ENCODE measurements at regions not wholly inside any gene's neighbourhood (a gene's known extent, or its start where the extent isn't known, plus 50 kb on each side); places are given as distances from the start of the nearest gene placed in this dataset.

DNA sequence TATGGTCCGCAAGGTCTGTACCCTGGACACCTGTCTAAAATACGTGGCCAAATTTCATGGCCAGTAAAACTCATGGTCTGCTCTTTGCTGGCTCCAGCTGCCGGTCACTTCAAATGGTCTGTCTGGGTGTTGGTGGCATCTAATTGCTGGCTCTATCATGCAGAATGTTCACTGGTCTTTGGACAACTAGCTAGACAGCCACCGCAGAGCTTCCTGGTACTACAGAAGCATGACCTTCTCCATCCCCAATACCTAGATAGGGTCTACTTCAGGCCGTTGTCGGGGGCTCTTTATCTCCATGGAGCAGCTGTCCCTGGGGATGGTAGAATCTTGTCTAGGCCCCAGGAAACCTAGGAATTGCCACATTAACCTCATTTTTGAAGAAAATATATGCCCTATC, 88.4 kb upstream of the RMDN2 start:
- Mint-ChIP-seq H3K4me1 (peaks cover 25% of the 10 kb centered on the region), H3K27ac (peak overlapping the region in 2 of 3 experiments; percentile 59 to 75), H3K4me3 (no peak overlapping the region), H3K36me3 (ENCODE audit: low read depth) (no peaks in the 10 kb centered on the region), H3K9me3 (no peaks in the 10 kb centered on the region), H3K27me3 (ENCODE audit: low read depth) (peaks cover 12% of the 10 kb centered on the region)
- TF ChIP-seq, protein P1, sequence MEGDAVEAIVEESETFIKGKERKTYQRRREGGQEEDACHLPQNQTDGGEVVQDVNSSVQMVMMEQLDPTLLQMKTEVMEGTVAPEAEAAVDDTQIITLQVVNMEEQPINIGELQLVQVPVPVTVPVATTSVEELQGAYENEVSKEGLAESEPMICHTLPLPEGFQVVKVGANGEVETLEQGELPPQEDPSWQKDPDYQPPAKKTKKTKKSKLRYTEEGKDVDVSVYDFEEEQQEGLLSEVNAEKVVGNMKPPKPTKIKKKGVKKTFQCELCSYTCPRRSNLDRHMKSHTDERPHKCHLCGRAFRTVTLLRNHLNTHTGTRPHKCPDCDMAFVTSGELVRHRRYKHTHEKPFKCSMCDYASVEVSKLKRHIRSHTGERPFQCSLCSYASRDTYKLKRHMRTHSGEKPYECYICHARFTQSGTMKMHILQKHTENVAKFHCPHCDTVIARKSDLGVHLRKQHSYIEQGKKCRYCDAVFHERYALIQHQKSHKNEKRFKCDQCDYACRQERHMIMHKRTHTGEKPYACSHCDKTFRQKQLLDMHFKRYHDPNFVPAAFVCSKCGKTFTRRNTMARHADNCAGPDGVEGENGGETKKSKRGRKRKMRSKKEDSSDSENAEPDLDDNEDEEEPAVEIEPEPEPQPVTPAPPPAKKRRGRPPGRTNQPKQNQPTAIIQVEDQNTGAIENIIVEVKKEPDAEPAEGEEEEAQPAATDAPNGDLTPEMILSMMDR (IDR thresholded peaks at IDR 0.05; ENCODE audit: unreplicated experiment in 3 of 3), result no peak

DNA sequence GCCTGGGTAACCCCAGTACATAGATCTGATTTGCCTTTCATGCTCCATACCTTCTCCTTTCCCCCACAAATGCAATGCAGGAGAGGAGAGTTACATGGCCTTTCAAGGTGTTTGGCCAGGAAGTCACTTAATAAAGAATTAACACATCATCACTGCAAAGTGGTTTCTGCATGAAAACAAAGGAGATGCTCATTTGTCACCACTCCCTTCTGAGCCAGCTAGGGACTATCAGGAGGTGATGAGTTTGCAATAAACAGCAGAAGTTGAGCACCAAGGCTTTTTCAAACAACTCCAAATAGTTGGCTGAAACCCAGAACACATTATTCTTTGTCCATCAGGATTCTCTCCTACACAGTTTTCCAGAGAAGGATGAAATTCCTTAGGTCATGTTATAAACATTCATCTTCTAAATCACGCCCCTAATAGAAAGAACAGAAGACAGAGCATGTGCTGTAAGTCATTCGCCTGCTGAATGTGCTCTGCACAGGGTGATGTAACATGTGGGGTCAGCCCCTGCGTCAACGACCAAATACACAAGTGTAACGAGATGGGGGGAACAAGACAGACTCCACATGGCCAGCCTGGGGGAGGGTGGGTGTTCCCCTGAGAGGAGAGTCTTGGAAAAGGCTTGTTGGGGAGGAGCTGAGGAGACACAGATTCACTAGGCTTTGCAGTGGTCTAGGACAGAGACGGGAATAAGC, 87.3 kb upstream of the RMDN2 start:
- TF ChIP-seq, protein P1 (IDR thresholded peaks at IDR 0.05; ENCODE audit: unreplicated experiment in 3 of 3), result no peak
- Mint-ChIP-seq H3K4me1 (peaks cover 22% of the 10 kb centered on the region), H3K27ac (peak overlapping the region; percentile 5 to 75 (median 61)), H3K9me3 (no peaks in the 10 kb centered on the region), H3K36me3 (ENCODE audit: low read depth) (no peaks in the 10 kb centered on the region), H3K4me3 (peak overlapping the region in 1 of 3 experiments; percentile 3), H3K27me3 (ENCODE audit: low read depth) (peaks cover 11% of the 10 kb centered on the region)

DNA sequence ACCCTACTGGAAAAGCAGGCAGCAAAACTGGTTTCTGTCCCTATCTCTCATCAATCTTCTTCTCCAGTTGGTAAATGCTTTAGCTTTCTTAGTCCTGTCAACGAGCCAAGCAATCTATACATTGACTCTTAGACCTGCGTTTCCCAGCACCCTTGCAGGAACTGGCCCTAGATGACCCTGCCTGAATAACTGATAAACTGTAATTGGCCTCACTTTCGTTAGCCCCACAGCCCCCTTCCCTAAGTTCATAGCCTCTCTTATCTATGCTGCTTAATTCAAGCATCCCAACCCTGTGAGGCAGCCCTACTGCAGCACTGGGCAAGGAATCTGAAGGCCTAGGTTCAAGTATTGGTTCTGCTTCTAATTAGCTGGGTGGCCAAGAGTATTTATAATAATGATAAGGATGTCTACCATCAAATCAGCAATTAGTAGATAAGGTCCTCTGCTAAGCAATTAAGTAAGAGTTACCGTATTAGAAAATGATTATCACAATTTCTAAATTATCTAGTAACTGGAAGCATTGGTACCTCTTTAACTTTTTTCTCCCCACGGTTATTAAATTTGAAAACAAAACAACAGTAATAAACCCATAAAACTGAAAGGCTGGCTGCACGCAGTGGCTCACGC, 86.4 kb upstream of the RMDN2 start:
- TF ChIP-seq, protein P1 (IDR thresholded peaks at IDR 0.05; ENCODE audit: unreplicated experiment in 3 of 3), result no peak
- peak overlapping the region in 2 of 3 experiments; percentile 61 to 75 for H3K27ac Mint-ChIP-seq
- no peaks in the 10 kb centered on the region for H3K36me3 Mint-ChIP-seq (ENCODE audit: low read depth)
- H3K4me3 Mint-ChIP-seq, result no peak overlapping the region
- H3K27me3 Mint-ChIP-seq (ENCODE audit: low read depth), result peaks cover 6% of the 10 kb centered on the region
- H3K4me1 Mint-ChIP-seq, result peaks cover 28% of the 10 kb centered on the region
- no peaks in the 10 kb centered on the region for H3K9me3 Mint-ChIP-seq

DNA sequence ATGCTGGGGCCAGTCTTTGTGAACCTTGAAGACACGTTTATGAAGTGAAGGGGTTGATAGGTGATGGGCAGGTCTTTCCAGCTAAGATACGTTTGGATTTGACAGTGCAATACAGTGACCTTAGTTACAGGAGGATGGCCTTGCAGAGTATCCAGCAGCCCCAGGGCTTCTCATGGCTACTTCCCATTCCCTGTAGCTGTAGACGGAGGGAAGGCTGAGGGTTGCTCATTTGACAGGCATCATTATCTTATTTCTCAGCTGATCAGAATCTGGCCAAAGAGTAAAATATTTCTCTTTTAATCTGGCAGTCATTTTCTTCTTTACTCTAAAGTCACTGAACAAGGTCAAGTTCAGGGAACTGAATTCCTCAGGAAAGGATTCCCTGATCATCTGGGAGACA, 85.1 kb upstream of the RMDN2 start:
- H3K4me3 Mint-ChIP-seq, result no peak overlapping the region
- no peaks in the 10 kb centered on the region for H3K9me3 Mint-ChIP-seq
- H3K4me1 Mint-ChIP-seq, result peaks cover 28% of the 10 kb centered on the region

DNA sequence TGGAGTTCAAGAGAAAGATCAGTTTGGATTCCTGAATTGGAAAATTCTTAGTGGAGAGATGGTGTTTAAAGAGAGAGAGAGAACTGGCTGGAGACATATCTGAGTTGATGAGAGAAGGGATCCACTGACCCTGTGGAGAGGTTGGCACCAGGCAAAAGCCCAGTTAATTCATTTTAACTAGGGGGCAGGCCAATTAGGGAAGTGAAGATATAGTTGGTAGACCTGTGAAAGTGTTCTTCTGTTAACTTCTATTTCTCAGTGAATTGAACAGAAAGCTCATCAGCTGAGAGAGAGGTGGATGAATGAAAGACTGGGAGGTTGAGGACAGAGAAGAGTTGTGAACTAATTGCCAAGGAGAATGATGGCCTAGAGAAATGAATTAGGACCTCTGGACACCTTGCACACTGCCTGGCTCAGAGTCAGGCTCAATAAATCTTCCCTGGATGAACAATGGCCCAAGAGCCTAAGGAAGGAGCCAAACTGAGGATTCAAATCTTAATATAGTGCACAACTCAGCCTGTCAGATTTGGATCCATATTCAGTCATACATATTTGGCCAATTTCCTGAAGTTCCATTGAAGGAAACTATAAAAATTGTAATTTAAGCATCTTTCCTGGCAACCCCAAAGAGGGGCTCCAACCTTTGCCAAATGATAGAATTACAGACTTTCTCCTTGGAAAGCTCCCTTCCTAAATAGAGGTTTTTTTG, 82.2 kb upstream of the RMDN2 start:
- Mint-ChIP-seq H3K27me3 (ENCODE audit: low read depth) (peaks cover 11% of the 10 kb centered on the region), H3K4me1 (peaks cover 20% of the 10 kb centered on the region), H3K9me3 (no peaks in the 10 kb centered on the region), H3K27ac (peak overlapping the region; percentile 8 to 35 (median 27)), H3K36me3 (ENCODE audit: low read depth) (no peaks in the 10 kb centered on the region), H3K4me3 (no peak overlapping the region)
- TF ChIP-seq, protein P1 (IDR thresholded peaks at IDR 0.05; ENCODE audit: unreplicated experiment in 3 of 3), result no peak

More for the DNA sequence above, 85.1 kb upstream of the RMDN2 start:
- peaks cover 11% of the 10 kb centered on the region for H3K27me3 Mint-ChIP-seq (ENCODE audit: low read depth)
- H3K27ac Mint-ChIP-seq, result no peak overlapping the region
- TF ChIP-seq, protein P1 (IDR thresholded peaks at IDR 0.05; ENCODE audit: unreplicated experiment in 3 of 3), result no peak
- H3K36me3 Mint-ChIP-seq (ENCODE audit: low read depth), result no peaks in the 10 kb centered on the region

All from nephron (organoid).